ENCODE measurements at regions not wholly inside any gene's neighbourhood (a gene's known extent, or its start where the extent isn't known, plus 50 kb on each side); places are given as distances from the start of the nearest gene placed in this dataset.

DNA sequence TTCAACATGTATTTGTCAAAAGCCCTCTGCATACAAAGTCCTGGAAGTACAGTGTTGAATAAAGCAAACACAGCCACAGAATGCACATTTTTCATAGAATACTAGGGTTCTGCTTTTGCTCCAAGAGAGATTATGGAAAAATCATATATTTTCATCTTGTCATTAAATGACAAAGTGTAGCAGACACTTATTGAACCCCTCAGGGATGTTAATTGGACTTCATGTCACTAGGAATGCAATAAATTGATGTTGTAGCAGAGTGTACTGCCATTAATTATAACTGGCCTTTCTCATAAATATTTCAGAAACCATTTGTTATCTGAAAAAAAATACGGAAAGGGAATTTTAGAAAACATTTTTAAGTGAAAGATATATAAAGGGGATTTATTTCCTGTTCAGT lies 64.5 kb upstream of the TAC1 start:
- TF ChIP-seq, protein P1, sequence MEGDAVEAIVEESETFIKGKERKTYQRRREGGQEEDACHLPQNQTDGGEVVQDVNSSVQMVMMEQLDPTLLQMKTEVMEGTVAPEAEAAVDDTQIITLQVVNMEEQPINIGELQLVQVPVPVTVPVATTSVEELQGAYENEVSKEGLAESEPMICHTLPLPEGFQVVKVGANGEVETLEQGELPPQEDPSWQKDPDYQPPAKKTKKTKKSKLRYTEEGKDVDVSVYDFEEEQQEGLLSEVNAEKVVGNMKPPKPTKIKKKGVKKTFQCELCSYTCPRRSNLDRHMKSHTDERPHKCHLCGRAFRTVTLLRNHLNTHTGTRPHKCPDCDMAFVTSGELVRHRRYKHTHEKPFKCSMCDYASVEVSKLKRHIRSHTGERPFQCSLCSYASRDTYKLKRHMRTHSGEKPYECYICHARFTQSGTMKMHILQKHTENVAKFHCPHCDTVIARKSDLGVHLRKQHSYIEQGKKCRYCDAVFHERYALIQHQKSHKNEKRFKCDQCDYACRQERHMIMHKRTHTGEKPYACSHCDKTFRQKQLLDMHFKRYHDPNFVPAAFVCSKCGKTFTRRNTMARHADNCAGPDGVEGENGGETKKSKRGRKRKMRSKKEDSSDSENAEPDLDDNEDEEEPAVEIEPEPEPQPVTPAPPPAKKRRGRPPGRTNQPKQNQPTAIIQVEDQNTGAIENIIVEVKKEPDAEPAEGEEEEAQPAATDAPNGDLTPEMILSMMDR (IDR thresholded peaks at IDR 0.05), result no peak
- TF ChIP-seq EP300 (IDR thresholded peaks at IDR 0.05; ENCODE audit: low read depth), result no peak

All from transverse colon (tissue), 3 donors.